Mesendoderm (in vitro differentiated cells): ENCODE measurements at regions not wholly inside any gene's neighbourhood (a gene's known extent, or its start where the extent isn't known, plus 50 kb on each side); places are given as distances from the start of the nearest gene placed in this dataset.

Source experiments
- DNase-seq: peaks from one replicate; pipeline ENCODE4 v3.0.0; 2013
- H2AK5ac ChIP-seq: 2 replicates; pipeline ENCODE4 v1.6.1; 2013; ENCODE audit warnings: low read length, inconsistent platforms
- H2BK120ac ChIP-seq: 2 replicates; pipeline ENCODE4 v1.6.1; 2013; ENCODE audit warnings: low read depth, mild to moderate bottlenecking, low read length, moderate library complexity, mixed read lengths
- H2BK15ac ChIP-seq: replicated peaks from 2 replicates; pipeline ENCODE4 v1.6.1; 2013; ENCODE audit warnings: low read depth, mild to moderate bottlenecking, moderate library complexity
- H2BK5ac ChIP-seq: 2 replicates; pipeline ENCODE4 v1.6.1; 2013; ENCODE audit warnings: low read length, inconsistent platforms
- H3K18ac ChIP-seq: 2 replicates; pipeline ENCODE4 v1.6.1; 2013; ENCODE audit warnings: mild to moderate bottlenecking, low read length, mixed read lengths
- H3K23ac ChIP-seq: one replicate; pipeline ENCODE4 v1.6.1; 2013; ENCODE audit warnings: low read length
- H3K27ac ChIP-seq: 2 replicates; pipeline ENCODE4 v1.5.1; 2013; ENCODE audit warnings: low read depth, mild to moderate bottlenecking, inconsistent platforms, low read length, moderate library complexity
- H3K27me3 ChIP-seq: 2 replicates; pipeline ENCODE4 v1.6.1; 2013; ENCODE audit warnings: low read length, control low read depth, mild to moderate bottlenecking, inconsistent platforms; ENCODE audit not compliant: insufficient read depth, poor library complexity
- H3K36me3 ChIP-seq: 2 replicates; pipeline ENCODE4 v1.6.1; 2013; ENCODE audit warnings: low read length, inconsistent platforms; ENCODE audit not compliant: control insufficient read depth, insufficient read depth
- H3K4ac ChIP-seq: one replicate; pipeline ENCODE4 v1.6.1; 2013; ENCODE audit warnings: low read depth, mild to moderate bottlenecking, low read length, moderate library complexity
- H3K4me1 ChIP-seq: 2 replicates; pipeline ENCODE4 v1.6.1; 2013; ENCODE audit warnings: low read depth, low read length, inconsistent platforms; ENCODE audit not compliant: control insufficient read depth
- H3K4me2 ChIP-seq: 2 replicates; pipeline ENCODE4 v1.6.1; 2013; ENCODE audit warnings: low read length
- H3K4me3 ChIP-seq: 2 replicates; pipeline ENCODE4 v1.5.1; 2013; ENCODE audit warnings: mild to moderate bottlenecking, low read length
- H3K56ac ChIP-seq: one replicate; pipeline ENCODE4 v1.6.1; 2013; ENCODE audit warnings: low read length
- H3K79me1 ChIP-seq: 2 replicates; pipeline ENCODE4 v1.6.1; 2013; ENCODE audit warnings: low read length, inconsistent platforms
- H3K79me2 ChIP-seq: 2 replicates; pipeline ENCODE4 v1.6.1; 2013; ENCODE audit warnings: mild to moderate bottlenecking, low read length; ENCODE audit not compliant: control insufficient read depth, insufficient read depth
- H3K9ac ChIP-seq: 2 replicates; pipeline ENCODE4 v1.6.1; 2013; ENCODE audit warnings: low read length, inconsistent platforms
- H4K5ac ChIP-seq: one replicate; pipeline ENCODE4 v1.6.1; 2013; ENCODE audit warnings: low read length
- H4K8ac ChIP-seq: one replicate; pipeline ENCODE4 v1.6.1; 2013; ENCODE audit warnings: low read depth, mild to moderate bottlenecking, control low read depth, low read length, moderate library complexity
- WGBS: extraction: QIAGEN DNeasy Blood & Tissue Kit; methylation state at CpG from one replicate; pipeline ENCODE4 v1.1.7; 2013; ENCODE audit warnings: low lambda C conversion rate, missing lambda C conversion rate; ENCODE audit not compliant: insufficient coverage; ENCODE audit errors: extremely low coverage; 5-methylcytosine and 5-hydroxymethylcytosine counted together

- Histone ChIP-seq H3K23ac (no peak overlapping the region), H3K79me2 (no peaks in the 10 kb centered on the region), H2BK5ac (no peak overlapping the region)
Measured at GRCh38 chr3:22383285-22383684, 632.3 kb upstream of the ZNF385D start.

GRCh38 chr3:22386107-22386506 is 635.1 kb upstream of the ZNF385D start:
- no peaks in the 10 kb centered on the region for H3K79me1 ChIP-seq
- H3K4me3 ChIP-seq: no peak overlapping the region
- no CpG with 5 or more reads among the region's 2 CpGs for WGBS
- H4K5ac ChIP-seq: no peak overlapping the region
- H2BK15ac ChIP-seq: no peak overlapping the region
- H3K4me1 ChIP-seq: no peaks in the 10 kb centered on the region
- H3K9ac ChIP-seq: no peak overlapping the region
- no peak overlapping the region for H2BK5ac ChIP-seq
- no peak overlapping the region for H4K8ac ChIP-seq
- H3K18ac ChIP-seq: no peak overlapping the region
- no peaks in the 10 kb centered on the region for H3K79me2 ChIP-seq
- no peak overlapping the region for H3K23ac ChIP-seq
- no peaks in the 10 kb centered on the region for H3K27me3 ChIP-seq
- H3K56ac ChIP-seq: no peak overlapping the region
- no peak overlapping the region for H3K4me2 ChIP-seq
- no peak overlapping the region for H3K4ac ChIP-seq
- H3K36me3 ChIP-seq: no peaks in the 10 kb centered on the region
- no peak overlapping the region for H3K27ac ChIP-seq
- no peak overlapping the region for H2AK5ac ChIP-seq
- no peak for DNase-seq
- no peak overlapping the region for H2BK120ac ChIP-seq

More at GRCh38 chr3:22383285-22383684, 632.3 kb upstream of the ZNF385D start:
- no peak overlapping the region for H2AK5ac ChIP-seq
- no peak for DNase-seq
- no peaks in the 10 kb centered on the region for H3K36me3 ChIP-seq
- no peak overlapping the region for H2BK15ac ChIP-seq
- no peak overlapping the region for H3K4ac ChIP-seq
- no peak overlapping the region for H3K27ac ChIP-seq
- H4K8ac ChIP-seq: no peak overlapping the region
- no peaks in the 10 kb centered on the region for H3K79me1 ChIP-seq
- no peak overlapping the region for H3K4me3 ChIP-seq
- no peak overlapping the region for H3K56ac ChIP-seq
- no peak overlapping the region for H3K18ac ChIP-seq
- no peaks in the 10 kb centered on the region for H3K4me1 ChIP-seq
- H3K27me3 ChIP-seq: no peaks in the 10 kb centered on the region
- no peak overlapping the region for H3K9ac ChIP-seq
- no peak overlapping the region for H2BK120ac ChIP-seq
- H4K5ac ChIP-seq: no peak overlapping the region
- H3K4me2 ChIP-seq: no peak overlapping the region

- Histone ChIP-seq H3K27ac (no peak overlapping the region), H3K4me3 (no peak overlapping the region), H3K27me3 (no peaks in the 10 kb centered on the region), H2BK15ac (no peak overlapping the region), H3K79me2 (no peaks in the 10 kb centered on the region), H4K8ac (no peak overlapping the region), H2AK5ac (no peak overlapping the region), H4K5ac (no peak overlapping the region), H3K4ac (no peak overlapping the region), H2BK5ac (no peak overlapping the region), H3K9ac (no peak overlapping the region), H3K56ac (no peak overlapping the region), H3K4me1 (no peaks in the 10 kb centered on the region), H3K23ac (no peak overlapping the region), H2BK120ac (no peak overlapping the region), H3K4me2 (no peak overlapping the region), H3K18ac (no peak overlapping the region), H3K36me3 (no peaks in the 10 kb centered on the region), H3K79me1 (no peaks in the 10 kb centered on the region)
- no CpG with 5 or more reads among the region's 2 CpGs for WGBS
- DNase-seq: no peak
Measured at GRCh38 chr3:22392286-22392685, 641.3 kb upstream of the ZNF385D start.

- Histone ChIP-seq H3K79me1 (no peaks in the 10 kb centered on the region), H3K4ac (no peak overlapping the region), H4K8ac (no peak overlapping the region), H2BK120ac (no peak overlapping the region), H3K36me3 (no peaks in the 10 kb centered on the region), H3K56ac (no peak overlapping the region), H2BK5ac (no peak overlapping the region), H4K5ac (no peak overlapping the region), H3K4me2 (no peak overlapping the region), H2BK15ac (no peak overlapping the region), H3K27me3 (no peaks in the 10 kb centered on the region), H3K23ac (no peak overlapping the region), H3K27ac (no peak overlapping the region), H3K79me2 (no peaks in the 10 kb centered on the region), H3K18ac (no peak overlapping the region), H3K4me1 (no peaks in the 10 kb centered on the region), H3K4me3 (no peak overlapping the region), H2AK5ac (no peak overlapping the region), H3K9ac (no peak overlapping the region)
- DNase-seq: no peak
Measured at GRCh38 chr3:22392859-22393258, 641.8 kb upstream of the ZNF385D start.

- Histone ChIP-seq H2AK5ac (no peak overlapping the region), H3K4me3 (no peak overlapping the region), H3K4me2 (no peak overlapping the region), H3K23ac (no peak overlapping the region), H3K27ac (no peak overlapping the region), H4K8ac (no peak overlapping the region), H3K4ac (no peak overlapping the region), H3K18ac (no peak overlapping the region), H3K79me2 (no peaks in the 10 kb centered on the region), H3K79me1 (no peaks in the 10 kb centered on the region), H2BK5ac (no peak overlapping the region), H2BK120ac (no peak overlapping the region), H3K27me3 (no peaks in the 10 kb centered on the region), H3K36me3 (no peaks in the 10 kb centered on the region), H3K9ac (no peak overlapping the region), H4K5ac (no peak overlapping the region), H2BK15ac (no peak overlapping the region), H3K56ac (no peak overlapping the region), H3K4me1 (no peaks in the 10 kb centered on the region)
- WGBS: no CpG with 5 or more reads among the region's 4 CpGs
- DNase-seq: no peak
Measured at GRCh38 chr3:22399566-22399965, 648.6 kb upstream of the ZNF385D start.

- Histone ChIP-seq H3K9ac (no peak overlapping the region), H3K23ac (no peak overlapping the region), H3K79me1 (no peaks in the 10 kb centered on the region), H3K18ac (no peak overlapping the region), H3K27me3 (no peaks in the 10 kb centered on the region), H3K27ac (no peak overlapping the region), H3K4me3 (no peak overlapping the region), H3K36me3 (no peaks in the 10 kb centered on the region), H2AK5ac (no peak overlapping the region), H3K4me2 (no peak overlapping the region), H3K4me1 (no peaks in the 10 kb centered on the region), H3K79me2 (no peaks in the 10 kb centered on the region), H3K56ac (no peak overlapping the region), H3K4ac (no peak overlapping the region), H4K5ac (no peak overlapping the region), H2BK5ac (no peak overlapping the region), H2BK15ac (no peak overlapping the region), H4K8ac (no peak overlapping the region), H2BK120ac (no peak overlapping the region)
- DNase-seq: no peak
Measured at GRCh38 chr3:22401499-22401898, 650.5 kb upstream of the ZNF385D start.
